HEK293 (cell line): ENCODE measurements at regions not wholly inside any gene's neighbourhood (a gene's known extent, or its start where the extent isn't known, plus 50 kb on each side); places are given as distances from the start of the nearest gene placed in this dataset.

Source experiments
- SETDB1 ChIP-seq: IDR thresholded peaks from one replicate; pipeline ENCODE4 v1.6.1; 2017; ENCODE audit warnings: mild to moderate bottlenecking, low read length, moderate library complexity, mixed read lengths; ENCODE audit not compliant: insufficient read length
- ZNF140 ChIP-seq: fragments of 450-650 bp; formaldehyde crosslinking; IDR thresholded peaks from 2 replicates; pipeline ENCODE4 v1.5.1; 2016; ENCODE audit warnings: missing biosample characterization, missing genetic modification characterization
- TF ChIP-seq, protein P1 (sequence below): fragments of 450-650 bp; formaldehyde crosslinking; IDR thresholded peaks from 2 replicates; pipeline ENCODE4 v1.5.1; 2016; ENCODE audit warnings: missing biosample characterization, missing genetic modification characterization

DNA sequence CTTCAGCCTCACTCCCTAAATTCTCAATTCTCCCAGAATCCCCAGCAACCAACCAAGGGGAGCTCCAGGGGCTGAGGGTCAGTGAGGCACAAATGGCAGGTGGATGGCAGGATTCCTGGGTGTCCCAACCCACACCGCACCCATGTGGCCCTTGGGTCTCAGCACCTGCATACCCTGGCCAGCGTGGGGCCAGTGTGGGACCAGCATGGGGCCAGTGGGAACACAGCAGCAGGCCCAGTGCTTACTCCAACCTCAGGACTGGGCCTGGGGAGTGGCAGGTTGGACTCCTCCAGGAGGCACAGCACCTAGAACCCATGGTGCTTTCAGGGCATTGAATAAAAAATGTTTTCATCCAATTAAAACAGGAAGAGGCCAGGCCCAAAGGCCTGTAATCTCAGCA is 202.0 kb downstream of the TSHZ3 start:
- TF ChIP-seq SETDB1: no peak
- TF ChIP-seq ZNF140: no peak
- TF ChIP-seq, protein P1, sequence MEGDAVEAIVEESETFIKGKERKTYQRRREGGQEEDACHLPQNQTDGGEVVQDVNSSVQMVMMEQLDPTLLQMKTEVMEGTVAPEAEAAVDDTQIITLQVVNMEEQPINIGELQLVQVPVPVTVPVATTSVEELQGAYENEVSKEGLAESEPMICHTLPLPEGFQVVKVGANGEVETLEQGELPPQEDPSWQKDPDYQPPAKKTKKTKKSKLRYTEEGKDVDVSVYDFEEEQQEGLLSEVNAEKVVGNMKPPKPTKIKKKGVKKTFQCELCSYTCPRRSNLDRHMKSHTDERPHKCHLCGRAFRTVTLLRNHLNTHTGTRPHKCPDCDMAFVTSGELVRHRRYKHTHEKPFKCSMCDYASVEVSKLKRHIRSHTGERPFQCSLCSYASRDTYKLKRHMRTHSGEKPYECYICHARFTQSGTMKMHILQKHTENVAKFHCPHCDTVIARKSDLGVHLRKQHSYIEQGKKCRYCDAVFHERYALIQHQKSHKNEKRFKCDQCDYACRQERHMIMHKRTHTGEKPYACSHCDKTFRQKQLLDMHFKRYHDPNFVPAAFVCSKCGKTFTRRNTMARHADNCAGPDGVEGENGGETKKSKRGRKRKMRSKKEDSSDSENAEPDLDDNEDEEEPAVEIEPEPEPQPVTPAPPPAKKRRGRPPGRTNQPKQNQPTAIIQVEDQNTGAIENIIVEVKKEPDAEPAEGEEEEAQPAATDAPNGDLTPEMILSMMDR (tag by site-specific recombination): no peak
